ENCODE measurements at regions not wholly inside any gene's neighbourhood (a gene's known extent, or its start where the extent isn't known, plus 50 kb on each side); places are given as distances from the start of the nearest gene placed in this dataset.

GRCh38 chr6:22222469-22222868 lies 74.4 kb downstream of the PRL start:
- dilution Hi-C loops (cut with MboI; ENCODE audit: extremely low pct_ligation_motif_present, low sequenced_read_pairs) = no loop called here
- no peak overlapping the region for H3K4me2 ChIP-seq (ENCODE audit: control insufficient read depth, extremely low read depth, insufficient read depth, low read depth, low read length)
- FAIRE-seq = no peak
- no peaks in the 10 kb centered on the region for H3K79me2 ChIP-seq (ENCODE audit: control insufficient read depth, insufficient read depth, low read length)
- DNase-seq (ENCODE audit: low read depth, low spot score) = no peak
- no peak overlapping the region for H3K4me3 ChIP-seq (ENCODE audit: control insufficient read depth in 2 of 3, extremely low read depth in 1 of 3, insufficient read depth in 2 of 3, low read depth in 1 of 3, low read length in 3 of 3)
- no peak overlapping the region for H2AFZ ChIP-seq (ENCODE audit: control insufficient read depth, low read length)
- no peaks in the 10 kb centered on the region for H3K36me3 ChIP-seq (ENCODE audit: control insufficient read depth in 2 of 2, extremely low read depth in 1 of 2, insufficient read depth in 2 of 2, low read length in 2 of 2)
- no peak for TF ChIP-seq EZH2 (IDR thresholded peaks at IDR 0.05; ENCODE audit: low read length)
- no peak for TF ChIP-seq CTCF (optimal IDR thresholded peaks at IDR 0.05 in 1 of 3, IDR thresholded peaks at IDR 0.05 in 1 of 3, conservative IDR thresholded peaks at IDR 0.05 in 1 of 3; ENCODE audit: extremely low read depth in 1 of 3, insufficient read depth in 2 of 3, low read length in 3 of 3)
- H3K9me3 ChIP-seq (ENCODE audit: control insufficient read depth, low read depth, low read length) = no peaks in the 10 kb centered on the region
- H3K9me1 ChIP-seq (ENCODE audit: control insufficient read depth, extremely low read depth, insufficient read depth, low read length) = no peaks in the 10 kb centered on the region
- H3K4me1 ChIP-seq (ENCODE audit: control insufficient read depth, extremely low read depth, insufficient read depth, low read length) = peaks cover 18% of the 10 kb centered on the region
- H3K27ac ChIP-seq (ENCODE audit: control insufficient read depth, insufficient read depth, low read length) = no peak overlapping the region
- no peaks in the 10 kb centered on the region for H4K20me1 ChIP-seq (ENCODE audit: control insufficient read depth, extremely low read depth, insufficient read depth, low read length)
- no peak overlapping the region for H3K9ac ChIP-seq (ENCODE audit: control insufficient read depth, extremely low read depth, insufficient read depth, low read length)
- H3K27me3 ChIP-seq (ENCODE audit: control insufficient read depth, extremely low read depth, insufficient read depth, low read length) = no peaks in the 10 kb centered on the region

- no peaks in the 10 kb centered on the region for H3K27me3 ChIP-seq (ENCODE audit: control insufficient read depth, extremely low read depth, insufficient read depth, low read length)
- H4K20me1 ChIP-seq (ENCODE audit: control insufficient read depth, extremely low read depth, insufficient read depth, low read length) = no peaks in the 10 kb centered on the region
- no peak overlapping the region for H3K27ac ChIP-seq (ENCODE audit: control insufficient read depth, insufficient read depth, low read length)
- no peak overlapping the region for H3K4me3 ChIP-seq (ENCODE audit: control insufficient read depth in 2 of 3, extremely low read depth in 1 of 3, insufficient read depth in 2 of 3, low read depth in 1 of 3, low read length in 3 of 3)
- TF ChIP-seq EZH2 (IDR thresholded peaks at IDR 0.05; ENCODE audit: low read length) (no peak), CTCF (optimal IDR thresholded peaks at IDR 0.05 in 1 of 3, IDR thresholded peaks at IDR 0.05 in 1 of 3, conservative IDR thresholded peaks at IDR 0.05 in 1 of 3; ENCODE audit: extremely low read depth in 1 of 3, insufficient read depth in 2 of 3, low read length in 3 of 3) (no peak)
- no peaks in the 10 kb centered on the region for H3K36me3 ChIP-seq (ENCODE audit: control insufficient read depth in 2 of 2, extremely low read depth in 1 of 2, insufficient read depth in 2 of 2, low read length in 2 of 2)
- H3K9ac ChIP-seq (ENCODE audit: control insufficient read depth, extremely low read depth, insufficient read depth, low read length) = no peak overlapping the region
- H3K9me3 ChIP-seq (ENCODE audit: control insufficient read depth, low read depth, low read length) = no peaks in the 10 kb centered on the region
- no peak overlapping the region for H2AFZ ChIP-seq (ENCODE audit: control insufficient read depth, low read length)
- H3K9me1 ChIP-seq (ENCODE audit: control insufficient read depth, extremely low read depth, insufficient read depth, low read length) = no peaks in the 10 kb centered on the region
- H3K4me2 ChIP-seq (ENCODE audit: control insufficient read depth, extremely low read depth, insufficient read depth, low read depth, low read length) = no peak overlapping the region
- FAIRE-seq (no peak), DNase-seq (ENCODE audit: low read depth, low spot score) (no peak)
- peaks cover 17% of the 10 kb centered on the region for H3K4me1 ChIP-seq (ENCODE audit: control insufficient read depth, extremely low read depth, insufficient read depth, low read length)
- no peaks in the 10 kb centered on the region for H3K79me2 ChIP-seq (ENCODE audit: control insufficient read depth, insufficient read depth, low read length)
- dilution Hi-C loops (cut with MboI; ENCODE audit: extremely low pct_ligation_motif_present, low sequenced_read_pairs) = no loop called here
These were observed 68.8 kb downstream of the PRL start for GRCh38 chr6:22227824-22228610.

Measured in keratinocyte (primary cell).